Activated CD8-positive, alpha-beta memory T cell treated with anti-CD3 and anti-CD28 coated beads, Interleukin-2, amount 50 U/mL, for 24 hours (primary cell): ENCODE measurements at regions not wholly inside any gene's neighbourhood (a gene's known extent, or its start where the extent isn't known, plus 50 kb on each side); places are given as distances from the start of the nearest gene placed in this dataset.

Experiments used
- DNase-seq: peaks from one replicate; pipeline ENCODE4 v3.0.0-alpha.2; 2020; ENCODE audit errors: extremely low read depth

- DNase-seq, result no peak
Observed at GRCh38 chr9:18385696-18386490, 88.1 kb upstream of the ADAMTSL1 start.

GRCh38 chr9:18390393-18390792, 83.6 kb upstream of the ADAMTSL1 start:
- no peak for DNase-seq

GRCh38 chr9:18393340-18394130, 80.4 kb upstream of the ADAMTSL1 start:
- DNase-seq, result no peak

- no peak for DNase-seq
Observed at GRCh38 chr9:18394847-18395351, 79.1 kb upstream of the ADAMTSL1 start.

GRCh38 chr9:18396102-18396728, 77.7 kb upstream of the ADAMTSL1 start:
- no peak for DNase-seq

GRCh38 chr9:18397076-18397475, 76.9 kb upstream of the ADAMTSL1 start:
- DNase-seq, result no peak

- no peak for DNase-seq
Observed at GRCh38 chr9:18398038-18398437, 75.9 kb upstream of the ADAMTSL1 start.

- no peak for DNase-seq
Observed at GRCh38 chr9:18404434-18405029, 69.4 kb upstream of the ADAMTSL1 start.

GRCh38 chr9:18405240-18405639, 68.7 kb upstream of the ADAMTSL1 start:
- no peak for DNase-seq

- DNase-seq, result no peak
Observed at GRCh38 chr9:18410983-18411382, 63.0 kb upstream of the ADAMTSL1 start.

GRCh38 chr9:18421391-18421790, 52.6 kb upstream of the ADAMTSL1 start:
- no peak for DNase-seq

- DNase-seq, result no peak
Observed at GRCh38 chr9:18422296-18423036, 51.5 kb upstream of the ADAMTSL1 start.

GRCh38 chr9:18423791-18424531, 50.0 kb upstream of the ADAMTSL1 start:
- DNase-seq, result no peak
